PC-9 (cell line): ENCODE measurements at regions not wholly inside any gene's neighbourhood (a gene's known extent, or its start where the extent isn't known, plus 50 kb on each side); places are given as distances from the start of the nearest gene placed in this dataset.

Source experiments
- BruUV-seq: library from RNA; stranded (reverse); fragments of 400-500 nt; replicated peaks from 2 replicates; lab custom pipeline; 2021; lab: Mats Ljungman, UMichigan
- CTCF ChIA-PET: fragments of 300-600 bp; sonication (Branson Sonifier 250); formaldehyde crosslinking; loops from one replicate; lab custom pipeline; 2022; ENCODE audit warnings: antibody characterized with exemption; lab: Charles Lee
- POLR2A ChIA-PET: fragments of 300-600 bp; sonication (Branson Sonifier 250); formaldehyde crosslinking; loops from one replicate; lab custom pipeline; 2022; ENCODE audit warnings: antibody characterized with exemption; ENCODE audit not compliant: unreplicated experiment; lab: Charles Lee
- DNase-seq, 2 experiments: peaks; one replicate each; pipeline versions ENCODE4 v3.0.0 to v3.0.0-alpha.2; 2015 to 2022; ENCODE audit warnings: mixed read lengths in 1 of 2
- H2AFZ ChIP-seq: fragments of 200-600 bp; sonication (generic); 2 replicates; pipeline ENCODE4 v1.8.1; 2017; ENCODE audit warnings: antibody characterized with exemption
- H3F3A ChIP-seq: fragments of 200-600 bp; sonication (generic); 2 replicates; pipeline ENCODE4 v1.8.1; 2017; ENCODE audit warnings: antibody characterized with exemption, mild to moderate bottlenecking, low read depth; ENCODE audit not compliant: insufficient read depth
- H3K27ac ChIP-seq: fragments of 200-600 bp; sonication (generic); 2 replicates; pipeline ENCODE4 v1.6.1; 2016; ENCODE audit warnings: mixed run types
- H3K27me3 ChIP-seq: fragments of 200-600 bp; sonication (generic); 2 replicates; pipeline ENCODE4 v1.6.1; 2016; ENCODE audit warnings: low read depth, mixed run types; ENCODE audit not compliant: insufficient read depth
- H3K36me3 ChIP-seq: fragments of 200-600 bp; sonication (generic); 2 replicates; pipeline ENCODE4 v1.6.1; 2016; ENCODE audit warnings: low read depth, mixed run types
- H3K4me1 ChIP-seq: fragments of 200-600 bp; sonication (generic); replicated peaks from 2 replicates; pipeline ENCODE4 v1.6.1; 2016; ENCODE audit warnings: mixed run types; ENCODE audit not compliant: insufficient read depth
- H3K4me2 ChIP-seq: fragments of 200-600 bp; sonication (generic); 2 replicates; pipeline ENCODE4 v1.6.1; 2017; ENCODE audit warnings: mixed run types
- H3K4me3 ChIP-seq: fragments of 200-600 bp; sonication (generic); 2 replicates; pipeline ENCODE4 v1.6.1; 2016; ENCODE audit warnings: mixed run types
- H3K79me2 ChIP-seq: fragments of 200-600 bp; sonication (generic); 2 replicates; pipeline ENCODE4 v1.6.1; 2017; ENCODE audit warnings: low read depth, mixed run types
- H3K9me2 ChIP-seq: fragments of 200-600 bp; sonication (generic); 2 replicates; pipeline ENCODE4 v1.8.1; 2017; ENCODE audit warnings: mild to moderate bottlenecking; ENCODE audit not compliant: insufficient read depth
- H3K9me3 ChIP-seq: fragments of 200-600 bp; sonication (generic); 2 replicates; pipeline ENCODE4 v1.8.1; 2016; ENCODE audit warnings: low read depth; ENCODE audit not compliant: insufficient read depth
- H4K20me1 ChIP-seq: fragments of 200-600 bp; sonication (generic); 2 replicates; pipeline ENCODE4 v1.8.1; 2017; ENCODE audit not compliant: insufficient read depth
- CTCF ChIP-seq: fragments of 200-600 bp; sonication (generic); conservative IDR thresholded peaks from 2 replicates; pipeline ENCODE4 v1.6.1; 2017; ENCODE audit warnings: mixed run types, antibody characterized with exemption, mild to moderate bottlenecking, moderate library complexity
- EZH2 ChIP-seq: fragments of 200-600 bp; sonication (generic); IDR thresholded peaks from 2 replicates; pipeline ENCODE4 v1.8.0; 2017; ENCODE audit warnings: antibody characterized with exemption, low read depth
- intact Hi-C: fragments of 100-400 bp; cut with micrococcal nuclease; formaldehyde crosslinking; loops from one replicate; pipeline ENCODE4 v1.10.0; 2022; ENCODE audit not compliant: unreplicated experiment

DNA sequence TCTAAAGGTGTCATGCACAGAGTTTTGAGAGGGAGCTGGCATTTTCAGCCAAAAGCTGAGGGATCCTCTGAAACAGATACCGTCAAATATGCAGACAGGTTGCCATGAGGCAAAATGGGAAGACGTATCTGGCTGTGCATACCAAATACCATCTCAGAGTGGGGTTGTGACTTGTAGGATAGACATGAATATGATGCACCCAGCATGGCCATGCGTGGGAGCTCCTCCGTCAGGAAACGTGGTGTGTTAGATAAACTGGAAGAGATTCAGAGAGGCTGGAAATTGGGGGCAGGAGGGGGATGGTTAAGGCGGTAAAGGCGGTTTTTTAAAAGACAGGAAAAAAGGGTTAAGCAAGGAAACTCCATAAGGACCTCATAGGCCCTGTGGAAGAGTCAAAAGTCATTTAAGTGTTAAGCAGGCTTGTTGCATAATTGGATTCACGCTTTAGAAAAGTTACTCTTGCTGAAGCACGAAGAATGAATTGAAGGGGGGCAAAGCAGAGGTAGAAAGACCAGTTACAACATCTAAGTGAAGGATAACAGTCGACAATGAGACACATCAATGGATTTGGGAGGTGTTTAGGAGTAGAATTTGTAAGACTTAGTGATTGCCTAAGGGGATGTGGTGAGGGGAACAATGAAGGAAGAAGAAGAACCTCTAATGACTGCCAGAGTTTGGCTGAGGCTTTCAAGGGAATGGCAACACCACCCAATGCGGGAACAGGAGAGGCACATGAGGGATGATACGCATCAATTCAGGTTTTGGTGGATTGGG, 139.6 kb upstream of the CTAGE1 start:
- Histone ChIP-seq H3K4me1 (peaks cover 38% of the 10 kb centered on the region), H3K4me3 (no peak overlapping the region), H3K4me2 (no peak overlapping the region), H3F3A (peaks cover 12% of the 10 kb centered on the region), H3K27me3 (no peaks in the 10 kb centered on the region), H4K20me1 (no peaks in the 10 kb centered on the region), H3K27ac (peak overlapping the region; percentile 94; the same call in 1 of the 2 replicates), H3K9me2 (no peaks in the 10 kb centered on the region), H3K9me3 (no peaks in the 10 kb centered on the region), H3K36me3 (no peaks in the 10 kb centered on the region), H2AFZ (no peak overlapping the region), H3K79me2 (no peaks in the 10 kb centered on the region)
- intact Hi-C loops = no loop called here
- DNase-seq = no peak
- CTCF ChIA-PET = no interaction called here
- no peak for TF ChIP-seq EZH2
- no peak for TF ChIP-seq CTCF
- no TSS peak for BruUV-seq
- POLR2A ChIA-PET = interaction anchor here (0.6 kb wide), 1 partner anchor 334 kb away, joined by 3 read pairs; no protein-coding TSS in a partner anchor

DNA sequence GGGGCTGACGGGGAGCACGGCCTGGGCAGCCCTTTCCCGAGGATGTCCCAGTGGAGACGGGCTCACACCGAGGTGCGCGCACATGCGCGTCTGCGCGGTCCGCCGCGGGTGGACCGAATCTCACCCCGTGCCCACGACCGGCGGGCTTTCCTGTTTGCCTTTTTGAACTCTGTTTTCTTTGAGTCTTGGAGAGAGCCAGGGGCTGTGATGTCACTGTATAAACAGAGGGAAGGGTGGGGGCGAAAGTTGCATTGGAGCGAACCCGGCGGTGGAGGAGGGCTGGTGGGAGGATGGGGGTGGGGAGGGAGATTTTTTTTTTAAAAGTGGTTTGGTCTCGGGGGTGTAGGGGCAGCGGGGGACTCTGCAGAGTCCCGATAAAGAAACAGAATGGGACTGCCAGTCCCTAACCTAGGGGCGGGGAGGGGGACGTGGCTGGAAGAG, 141.2 kb upstream of the CTAGE1 start:
- peak; percentile 46 to 58 for DNase-seq
- peak overlapping the region; percentile 94 for H3K27ac ChIP-seq
- no peaks in the 10 kb centered on the region for H3K9me2 ChIP-seq
- ChIA-PET CTCF (no interaction called here), POLR2A (interaction anchor here (0.6 kb wide), 1 partner anchor 276 kb away, joined by 4 read pairs; no protein-coding TSS in a partner anchor)
- no TSS peak for BruUV-seq
- H3K36me3 ChIP-seq = no peaks in the 10 kb centered on the region
- intact Hi-C loops = loop anchor here (1.0 to 2.0 kb wide), 2 partner anchors 93 to 210 kb away; no protein-coding TSS in a partner anchor
- peak overlapping the region; percentile 86 for H2AFZ ChIP-seq
- no peaks in the 10 kb centered on the region for H3K9me3 ChIP-seq
- H3K4me3 ChIP-seq = peak overlapping the region; percentile 86
- TF ChIP-seq CTCF = no peak
- TF ChIP-seq EZH2 = no peak
- H3K27me3 ChIP-seq = no peaks in the 10 kb centered on the region
- H4K20me1 ChIP-seq = no peaks in the 10 kb centered on the region
- H3K79me2 ChIP-seq = no peaks in the 10 kb centered on the region
- peak overlapping the region; percentile 93 for H3K4me2 ChIP-seq
- no peaks in the 10 kb centered on the region for H3F3A ChIP-seq
- peaks cover 31% of the 10 kb centered on the region for H3K4me1 ChIP-seq

DNA sequence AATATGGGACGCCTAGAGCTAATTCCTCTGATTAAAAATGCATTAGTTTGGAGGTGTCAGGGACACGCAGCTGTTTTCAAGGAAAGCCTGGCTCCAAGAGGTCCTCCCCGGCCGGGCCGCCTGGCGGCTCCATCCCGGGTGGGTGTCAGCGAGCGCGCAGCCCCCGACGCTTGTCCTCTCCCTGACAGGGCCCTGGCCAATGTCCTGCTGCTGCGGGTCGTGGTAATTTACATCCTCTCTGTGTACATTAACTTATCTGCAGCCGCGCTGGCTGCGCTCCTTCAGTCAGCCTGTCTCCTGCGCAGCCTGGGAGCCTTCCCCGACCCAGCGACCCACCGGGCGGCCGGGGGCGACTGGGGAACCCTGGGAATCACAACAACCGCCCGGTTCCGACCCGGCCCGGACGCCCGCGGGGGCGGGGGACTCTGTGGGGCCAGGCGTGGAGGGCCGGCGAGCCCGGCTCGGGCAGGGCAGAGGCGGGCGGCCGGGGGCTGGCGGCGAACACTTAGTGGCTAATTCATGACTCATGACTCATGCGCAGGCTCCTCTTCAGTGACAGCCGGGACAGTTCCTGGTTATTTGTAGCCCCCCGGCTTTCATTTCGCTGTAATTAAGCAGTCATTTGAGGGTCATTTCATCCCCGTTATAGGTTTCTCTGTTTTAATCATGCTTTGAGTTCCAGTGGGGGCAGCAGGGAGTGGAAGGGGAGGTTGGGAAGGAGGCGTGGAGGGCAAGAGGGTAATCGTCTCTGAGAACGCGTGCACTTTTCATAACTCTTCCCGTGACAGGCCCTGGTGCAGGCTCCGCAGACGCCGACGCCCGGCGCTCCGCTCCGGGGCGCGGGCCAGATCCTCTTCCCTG, 141.9 kb upstream of the CTAGE1 start:
- Histone ChIP-seq H2AFZ (peak overlapping the region; percentile 86), H3K4me2 (peak overlapping the region; percentile 93), H3K4me1 (peaks cover 35% of the 10 kb centered on the region), H3K27ac (peak overlapping the region; percentile 94), H3K27me3 (no peaks in the 10 kb centered on the region), H3K4me3 (peak overlapping the region; percentile 86), H3K79me2 (no peaks in the 10 kb centered on the region), H3K36me3 (no peaks in the 10 kb centered on the region), H3K9me3 (no peaks in the 10 kb centered on the region), H3K9me2 (no peaks in the 10 kb centered on the region), H3F3A (no peaks in the 10 kb centered on the region), H4K20me1 (no peaks in the 10 kb centered on the region)
- DNase-seq = peak; percentile 48 to 56
- TF ChIP-seq CTCF (no peak), EZH2 (no peak)
- BruUV-seq = no TSS peak
- CTCF ChIA-PET = no interaction called here
- POLR2A ChIA-PET = interaction anchor here (0.6 kb wide), 1 partner anchor 277 kb away, joined by 4 read pairs; no protein-coding TSS in a partner anchor
- intact Hi-C loops = loop anchor here (1.0 to 10.0 kb wide), 3 partner anchors 93 to 211 kb away; no protein-coding TSS in a partner anchor
